ENCODE measurements at regions not wholly inside any gene's neighbourhood (a gene's known extent, or its start where the extent isn't known, plus 50 kb on each side); places are given as distances from the start of the nearest gene placed in this dataset.

DNA sequence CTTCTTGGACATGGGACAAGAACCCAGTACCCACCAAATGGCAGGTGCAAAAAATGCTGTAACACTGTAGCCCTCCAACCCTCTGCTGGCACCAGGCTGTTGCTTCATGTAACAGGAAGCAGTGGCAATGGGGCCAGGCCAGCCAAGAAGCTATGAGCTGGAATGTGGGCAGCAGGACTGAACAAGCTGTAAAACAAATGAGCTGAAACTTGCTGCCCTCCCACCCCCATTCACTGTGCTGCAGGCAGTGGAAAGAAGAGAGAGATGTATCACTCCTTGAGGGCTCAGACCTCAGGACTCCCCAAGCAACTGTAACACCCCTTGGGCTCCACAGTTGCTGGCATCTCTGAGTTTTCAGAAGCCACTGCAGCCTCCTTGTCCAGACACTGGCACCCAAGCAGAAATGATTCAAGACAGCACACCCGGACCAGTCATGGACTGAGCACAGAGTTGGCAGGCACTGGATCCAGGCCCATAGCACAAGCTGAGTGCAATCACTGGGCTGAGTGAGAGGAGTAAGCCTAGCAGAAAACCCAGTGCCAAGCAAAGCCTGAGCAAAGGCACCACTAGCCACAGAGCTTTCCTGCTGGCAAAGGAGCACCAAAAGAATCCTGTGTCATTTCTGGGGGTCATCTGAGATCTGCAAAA, 321.4 kb upstream of the CXADR start:
- no peak for TF ChIP-seq CTCF (IDR thresholded peaks at IDR 0.05)
- Mint-ChIP-seq H3K27me3 (ENCODE audit: insufficient read depth) (peaks cover 1% of the 10 kb centered on the region; the same call in 1 of the 2 replicates), H3K27ac (no peak overlapping the region), H3K4me1 (ENCODE audit: low read depth) (no peaks in the 10 kb centered on the region), H3K36me3 (ENCODE audit: low read depth) (peaks cover 6% of the 10 kb centered on the region; the same call in 1 of the 2 replicates), H3K9me3 (peaks cover 46% of the 10 kb centered on the region), H3K4me3 (no peak overlapping the region)
- DNase-seq: no peak

GRCh38 chr21:17195351-17195750, 317.5 kb upstream of the CXADR start:
- TF ChIP-seq CTCF (IDR thresholded peaks at IDR 0.05): no peak
- peaks cover 1% of the 10 kb centered on the region; the same call in 1 of the 2 replicates for H3K27me3 Mint-ChIP-seq (ENCODE audit: insufficient read depth)
- H3K36me3 Mint-ChIP-seq (ENCODE audit: low read depth): peaks cover 7% of the 10 kb centered on the region; the same call in 1 of the 2 replicates
- H3K9me3 Mint-ChIP-seq: peaks cover 53% of the 10 kb centered on the region
- H3K27ac Mint-ChIP-seq: no peak overlapping the region
- H3K4me3 Mint-ChIP-seq: no peak overlapping the region
- no peaks in the 10 kb centered on the region for H3K4me1 Mint-ChIP-seq (ENCODE audit: low read depth)
- DNase-seq: no peak

GRCh38 chr21:17195976-17196375, 316.9 kb upstream of the CXADR start:
- H3K27ac Mint-ChIP-seq: no peak overlapping the region
- no peaks in the 10 kb centered on the region for H3K27me3 Mint-ChIP-seq (ENCODE audit: insufficient read depth)
- no peak overlapping the region for H3K4me3 Mint-ChIP-seq
- no peaks in the 10 kb centered on the region for H3K4me1 Mint-ChIP-seq (ENCODE audit: low read depth)
- no peak for TF ChIP-seq CTCF (IDR thresholded peaks at IDR 0.05)
- peaks cover 54% of the 10 kb centered on the region for H3K9me3 Mint-ChIP-seq
- DNase-seq: no peak
- peaks cover 10% of the 10 kb centered on the region; the same call in 1 of the 2 replicates for H3K36me3 Mint-ChIP-seq (ENCODE audit: low read depth)

DNA sequence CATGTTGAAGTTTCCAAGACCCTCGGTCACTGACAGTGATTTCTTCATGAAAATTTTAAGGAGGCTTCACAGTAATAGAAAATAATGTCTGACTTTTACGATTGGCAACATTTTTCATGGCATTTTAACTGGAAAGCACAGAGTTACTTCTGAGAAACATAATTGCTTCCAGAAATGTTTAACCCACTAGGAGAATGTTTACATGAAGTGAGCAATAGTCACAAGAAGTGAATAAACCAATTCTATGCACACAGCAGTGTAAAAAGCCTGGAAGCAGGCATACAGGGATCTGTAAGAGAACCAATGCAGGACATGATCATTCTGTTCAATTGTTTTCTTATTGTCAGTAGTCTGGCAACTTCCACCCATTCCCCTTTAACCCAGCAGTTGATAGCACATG, 316.2 kb upstream of the CXADR start:
- H3K27me3 Mint-ChIP-seq (ENCODE audit: insufficient read depth): no peaks in the 10 kb centered on the region; the same call in 1 of the 2 replicates

DNA sequence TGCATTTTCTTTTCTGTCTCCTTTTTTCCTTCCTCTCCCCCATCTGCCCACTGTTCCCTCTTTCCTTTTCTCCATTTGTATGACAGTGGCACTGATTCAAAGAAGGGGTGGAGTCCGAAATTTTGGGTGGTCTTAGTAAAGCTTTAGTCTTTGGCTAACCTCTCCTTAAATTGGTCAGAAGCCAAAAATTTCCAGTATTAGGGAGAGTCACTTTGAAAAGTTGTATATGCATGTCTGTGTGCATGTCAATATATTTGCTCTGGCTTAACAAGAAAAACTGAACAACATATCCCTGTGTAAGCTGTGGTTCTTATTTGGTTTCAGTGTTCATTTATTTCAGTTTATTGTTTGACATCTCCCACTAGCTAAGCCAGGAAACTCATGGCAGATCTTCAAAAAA, 314.8 kb upstream of the CXADR start:
- Mint-ChIP-seq H3K4me1 (ENCODE audit: low read depth) (no peaks in the 10 kb centered on the region), H3K9me3 (peaks cover 54% of the 10 kb centered on the region), H3K36me3 (ENCODE audit: low read depth) (peaks cover 8% of the 10 kb centered on the region; the same call in 1 of the 2 replicates), H3K27ac (no peak overlapping the region), H3K27me3 (ENCODE audit: insufficient read depth) (no peaks in the 10 kb centered on the region; the same call in 1 of the 2 replicates), H3K4me3 (no peak overlapping the region)
- no peak for DNase-seq
- no peak for TF ChIP-seq CTCF (IDR thresholded peaks at IDR 0.05)

More for the DNA sequence above, 316.2 kb upstream of the CXADR start:
- no peaks in the 10 kb centered on the region for H3K4me1 Mint-ChIP-seq (ENCODE audit: low read depth)
- H3K4me3 Mint-ChIP-seq: no peak overlapping the region
- DNase-seq: no peak
- H3K9me3 Mint-ChIP-seq: peaks cover 56% of the 10 kb centered on the region
- no peak for TF ChIP-seq CTCF (IDR thresholded peaks at IDR 0.05)
- no peak overlapping the region for H3K27ac Mint-ChIP-seq
- H3K36me3 Mint-ChIP-seq (ENCODE audit: low read depth): peaks cover 10% of the 10 kb centered on the region; the same call in 1 of the 2 replicates

Data from HFFc6 (cell line).